Mesodermal cell (in vitro differentiated cells): ENCODE measurements at regions not wholly inside any gene's neighbourhood (a gene's known extent, or its start where the extent isn't known, plus 50 kb on each side); places are given as distances from the start of the nearest gene placed in this dataset.

Source experiments
- H3K27ac ChIP-seq: 2 replicates; pipeline ENCODE4 v1.7.0; 2013; ENCODE audit warnings: mild to moderate bottlenecking, low read depth, low read length, moderate library complexity; ENCODE audit not compliant: severe bottlenecking
- H3K36me3 ChIP-seq: 2 replicates; pipeline ENCODE4 v1.7.1; 2013; ENCODE audit warnings: mild to moderate bottlenecking, low read length, moderate library complexity; ENCODE audit not compliant: control insufficient read depth, insufficient read depth
- H3K4me1 ChIP-seq: one replicate; pipeline ENCODE4 v1.7.1; 2013; ENCODE audit warnings: mild to moderate bottlenecking, low read length; ENCODE audit not compliant: insufficient read depth, control insufficient read depth, poor library complexity, severe bottlenecking
- H3K4me3 ChIP-seq: 2 replicates; pipeline ENCODE4 v1.7.0; 2013; ENCODE audit warnings: low read length, control low read depth, mild to moderate bottlenecking; ENCODE audit not compliant: insufficient read depth, poor library complexity, severe bottlenecking; ENCODE audit errors: extremely low read depth
- H3K9me3 ChIP-seq: 2 replicates; pipeline ENCODE4 v1.7.1; 2013; ENCODE audit warnings: mild to moderate bottlenecking, low read length, moderate library complexity; ENCODE audit not compliant: control insufficient read depth
- WGBS, 2 experiments: methylation state at CpG; one replicate each; pipeline ENCODE4 v1.1.5; 2013; ENCODE audit warnings: missing lambda C conversion rate in 2 of 2; ENCODE audit not compliant: insufficient coverage in 2 of 2; 5-methylcytosine and 5-hydroxymethylcytosine counted together

DNA sequence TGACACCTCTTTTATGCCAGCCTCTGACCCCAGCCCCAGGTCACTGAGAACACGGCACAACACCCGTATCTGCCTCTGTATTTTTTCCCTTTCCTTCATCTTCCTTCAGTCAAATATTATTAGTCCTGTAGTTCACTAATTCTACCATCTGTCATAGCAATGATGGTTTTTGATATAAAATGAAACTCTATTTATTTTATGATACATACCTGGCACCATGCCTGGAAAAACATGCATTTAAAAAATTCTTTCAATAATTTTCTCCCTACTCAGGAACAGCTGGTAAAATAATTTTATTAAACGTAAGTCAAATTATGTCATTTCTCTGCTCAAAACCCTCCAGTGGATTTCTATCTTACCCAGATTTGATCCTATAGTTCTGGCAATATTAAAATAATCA, 224.7 kb downstream of the CDH7 start:
- no peaks in the 10 kb centered on the region for H3K36me3 ChIP-seq
- H3K4me1 ChIP-seq, result no peaks in the 10 kb centered on the region
- H3K4me3 ChIP-seq, result no peak overlapping the region
- H3K9me3 ChIP-seq, result no peaks in the 10 kb centered on the region
- no peak overlapping the region for H3K27ac ChIP-seq
- 100% methylated on average over 2 of the region's 3 CpGs; no CpG with 5 or more reads in 1 of the 2 experiments for WGBS, 2 experiments

DNA sequence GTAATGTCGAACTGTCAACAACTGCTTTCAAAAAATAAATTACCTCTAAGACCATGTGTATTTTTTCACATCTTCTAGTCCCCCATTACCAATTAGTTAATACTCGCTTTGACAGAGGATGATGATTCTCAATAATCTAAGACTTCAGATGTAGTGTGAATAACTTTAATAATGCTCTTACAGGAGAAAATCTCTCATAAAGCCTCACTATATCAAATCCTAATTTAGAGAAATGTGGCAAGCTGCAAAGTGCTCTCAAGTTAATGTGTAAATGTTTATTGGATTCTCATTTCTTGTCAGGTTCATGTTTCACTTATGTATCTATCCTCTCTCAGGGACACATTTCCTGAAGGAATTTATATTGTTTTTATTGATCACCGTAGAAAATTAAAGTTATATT, 223.9 kb downstream of the CDH7 start:
- no peak overlapping the region for H3K27ac ChIP-seq
- no peaks in the 10 kb centered on the region for H3K9me3 ChIP-seq
- no peaks in the 10 kb centered on the region for H3K36me3 ChIP-seq
- H3K4me1 ChIP-seq, result no peaks in the 10 kb centered on the region
- WGBS, 2 experiments, result 80% methylated on average over 1 of the region's 3 CpGs; no CpG with 5 or more reads in 1 of the 2 experiments
- H3K4me3 ChIP-seq, result no peak overlapping the region

DNA sequence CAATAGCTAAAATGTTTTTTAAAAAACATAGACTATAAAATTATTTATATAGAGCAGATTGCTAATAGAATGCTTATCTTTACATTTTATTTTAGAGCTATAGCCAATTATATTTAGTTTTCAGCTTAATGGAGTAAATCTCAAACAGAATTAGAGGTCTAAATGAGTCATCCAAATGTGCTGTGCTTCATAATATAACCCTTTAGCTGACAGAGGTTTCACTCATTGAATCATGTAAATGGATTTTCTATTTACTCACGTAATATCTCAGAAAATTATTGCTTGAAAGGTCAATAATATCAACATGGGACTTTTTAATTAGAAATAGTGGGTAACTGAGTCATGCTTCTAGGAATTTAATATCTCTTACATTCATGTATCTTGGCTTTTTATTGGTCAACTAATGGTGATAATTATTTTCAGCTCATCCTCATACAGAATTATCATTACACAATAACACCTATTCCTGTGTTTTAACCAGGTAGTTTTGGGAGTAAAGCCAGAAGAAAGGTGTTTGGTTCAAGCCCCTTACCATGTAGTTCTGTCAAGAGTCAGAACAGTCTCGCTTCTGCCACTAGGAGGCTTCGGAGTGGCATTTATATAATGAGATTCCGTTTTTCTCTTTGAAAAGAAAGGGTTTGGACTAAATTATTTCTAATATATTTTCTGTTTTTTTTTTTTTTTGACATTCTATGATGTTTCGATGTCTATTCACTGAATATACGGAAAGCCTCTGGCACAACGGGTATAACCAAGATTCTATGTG, 217.6 kb downstream of the CDH7 start:
- Histone ChIP-seq H3K27ac (no peak overlapping the region), H3K4me3 (no peak overlapping the region), H3K4me1 (no peaks in the 10 kb centered on the region), H3K36me3 (no peaks in the 10 kb centered on the region), H3K9me3 (no peaks in the 10 kb centered on the region)
- WGBS, 2 experiments, result 71% methylated on average over 2 of the region's 7 CpGs; no CpG with 5 or more reads in 1 of the 2 experiments

DNA sequence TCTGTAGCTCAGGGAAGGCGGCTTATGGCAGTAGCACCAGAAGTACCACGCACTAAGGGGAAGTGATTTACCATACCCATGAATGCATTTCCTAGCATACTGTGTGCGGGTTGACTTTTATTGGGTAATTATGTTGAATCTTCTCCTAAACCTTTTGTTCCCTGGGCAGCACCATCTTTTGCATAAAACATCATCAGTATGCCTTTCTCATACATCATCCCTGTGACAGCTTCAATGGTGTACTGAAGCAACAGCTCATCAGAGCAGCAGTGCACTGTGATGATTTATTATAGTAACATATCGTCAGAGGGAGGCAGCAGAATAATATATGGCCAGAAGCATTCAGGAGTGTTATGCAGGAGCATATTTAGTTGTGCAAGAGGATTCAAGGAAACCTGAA, 204.9 kb downstream of the CDH7 start:
- no peak overlapping the region for H3K4me3 ChIP-seq
- WGBS, 2 experiments, result 75% methylated on average over 3 of the region's 4 CpGs; no CpG with 5 or more reads in 1 of the 2 experiments
- H3K27ac ChIP-seq, result no peak overlapping the region
- no peaks in the 10 kb centered on the region for H3K36me3 ChIP-seq
- H3K4me1 ChIP-seq, result no peaks in the 10 kb centered on the region
- no peaks in the 10 kb centered on the region for H3K9me3 ChIP-seq

DNA sequence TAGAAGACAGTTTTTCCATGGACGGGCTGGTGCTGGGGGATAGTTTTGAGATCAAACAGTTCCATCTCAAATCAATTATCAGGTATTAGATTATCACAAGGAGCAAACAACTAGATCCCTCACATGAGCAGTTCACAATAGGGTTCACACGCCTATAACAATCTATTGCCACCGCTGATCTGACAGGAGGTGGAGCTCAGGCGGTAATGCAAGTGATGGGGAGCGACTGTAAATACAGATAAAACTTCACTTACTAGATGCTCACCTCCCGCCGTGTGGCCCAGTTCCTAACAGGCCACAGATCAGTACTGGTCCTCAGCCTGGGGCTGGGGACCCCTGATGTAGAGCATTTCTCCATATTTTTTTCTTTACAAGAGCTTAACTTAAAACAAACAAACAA, 203.6 kb downstream of the CDH7 start:
- no peak overlapping the region for H3K4me3 ChIP-seq
- no peaks in the 10 kb centered on the region for H3K4me1 ChIP-seq
- H3K9me3 ChIP-seq, result no peaks in the 10 kb centered on the region
- no peaks in the 10 kb centered on the region for H3K36me3 ChIP-seq
- 93 to 100% methylated on average over 2 of the region's 7 CpGs for WGBS, 2 experiments
- H3K27ac ChIP-seq, result no peak overlapping the region

DNA sequence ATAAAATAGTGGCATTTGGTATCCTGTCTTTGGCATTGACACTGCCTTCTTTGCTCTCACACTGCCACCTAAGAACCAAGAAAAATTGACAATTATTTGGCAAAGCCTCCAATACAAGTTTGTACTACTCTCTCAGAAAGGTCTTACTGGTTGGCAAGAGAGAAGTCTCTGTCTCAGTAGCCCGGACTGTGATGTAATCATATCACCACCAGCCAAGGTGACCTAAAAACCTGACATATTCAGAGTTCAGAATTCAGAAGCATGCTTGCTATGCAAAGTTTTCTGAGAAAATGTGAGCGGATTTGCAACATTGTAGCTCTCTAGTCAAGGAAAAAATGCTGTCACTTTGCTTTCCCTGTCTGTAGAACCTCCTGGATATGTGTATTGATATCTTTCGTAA, 196.0 kb downstream of the CDH7 start:
- no peaks in the 10 kb centered on the region for H3K9me3 ChIP-seq
- H3K27ac ChIP-seq, result no peak overlapping the region
- WGBS, 2 experiments, result 88 to 100% methylated on average over 1 of the region's 3 CpGs
- H3K4me1 ChIP-seq, result no peaks in the 10 kb centered on the region
- no peak overlapping the region for H3K4me3 ChIP-seq
- H3K36me3 ChIP-seq, result no peaks in the 10 kb centered on the region

DNA sequence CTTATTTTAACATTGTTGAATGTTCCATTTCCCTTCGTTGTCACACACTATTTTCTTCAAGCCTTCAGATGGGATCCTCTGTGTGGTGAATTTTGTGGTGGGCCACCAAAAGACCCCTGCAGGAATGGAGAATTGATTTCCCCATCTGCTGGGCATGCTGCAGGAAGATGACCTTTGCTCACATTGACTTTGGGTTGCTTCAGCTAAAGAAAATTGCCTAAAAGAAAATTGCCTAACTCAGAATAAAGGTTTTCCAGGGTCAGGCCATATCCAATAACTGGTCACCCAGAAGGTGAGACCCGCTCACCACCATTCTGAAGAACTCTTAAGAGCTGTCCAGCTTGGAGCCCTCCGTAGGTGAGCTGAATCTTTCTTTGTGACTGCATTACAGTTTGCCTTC, 192.5 kb downstream of the CDH7 start:
- Histone ChIP-seq H3K36me3 (no peaks in the 10 kb centered on the region), H3K9me3 (no peaks in the 10 kb centered on the region), H3K4me1 (no peaks in the 10 kb centered on the region), H3K4me3 (no peak overlapping the region), H3K27ac (no peak overlapping the region)
- 83 to 100% methylated on average over 2 of the region's 3 CpGs for WGBS, 2 experiments

DNA sequence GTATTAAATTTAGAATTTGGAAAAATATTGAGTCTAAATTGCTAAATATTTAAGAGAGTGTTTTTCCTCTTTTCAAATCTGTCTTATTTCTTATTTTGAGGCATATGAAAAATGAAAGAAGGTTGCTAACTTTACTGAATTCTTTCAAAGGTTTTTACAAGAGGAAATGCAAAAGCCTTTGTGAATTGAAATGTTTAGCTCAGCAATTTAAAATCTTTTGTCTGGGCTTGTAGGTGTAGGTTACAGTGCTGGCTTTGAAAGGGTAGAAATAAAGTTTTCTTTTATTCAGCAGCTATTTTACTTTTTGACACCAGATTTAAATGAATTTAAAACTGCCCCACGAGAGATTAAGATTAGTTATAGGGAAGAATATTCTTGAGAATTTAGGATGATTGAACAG, 192.0 kb downstream of the CDH7 start:
- no peaks in the 10 kb centered on the region for H3K9me3 ChIP-seq
- no peaks in the 10 kb centered on the region for H3K4me1 ChIP-seq
- H3K27ac ChIP-seq, result no peak overlapping the region
- no CpG with 5 or more reads among the region's 1 CpG for WGBS, 2 experiments
- H3K36me3 ChIP-seq, result no peaks in the 10 kb centered on the region
- H3K4me3 ChIP-seq, result no peak overlapping the region

DNA sequence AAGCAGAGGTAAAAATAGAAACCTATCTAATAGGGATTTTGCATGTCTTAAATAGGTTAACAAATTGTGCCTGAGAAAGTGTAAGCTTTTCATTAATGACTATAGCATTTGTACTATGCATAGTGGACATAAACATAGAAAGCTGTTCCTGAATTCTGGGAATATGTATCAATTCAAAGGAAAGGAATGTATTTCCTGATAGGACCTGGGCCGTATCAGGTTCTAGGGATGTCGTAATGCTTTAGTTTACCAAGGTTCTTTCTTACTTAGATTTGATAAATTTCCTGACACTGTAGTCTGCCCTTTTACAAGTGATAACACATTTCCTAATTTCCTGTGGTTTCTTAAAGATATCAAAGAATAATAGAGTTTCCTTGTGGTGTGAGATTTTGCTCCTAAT, 191.3 kb downstream of the CDH7 start:
- Histone ChIP-seq H3K4me3 (no peak overlapping the region), H3K9me3 (no peaks in the 10 kb centered on the region), H3K27ac (no peak overlapping the region), H3K36me3 (no peaks in the 10 kb centered on the region), H3K4me1 (no peaks in the 10 kb centered on the region)
- 95 to 100% methylated on average over 1 to 2 of the region's 2 CpGs for WGBS, 2 experiments

DNA sequence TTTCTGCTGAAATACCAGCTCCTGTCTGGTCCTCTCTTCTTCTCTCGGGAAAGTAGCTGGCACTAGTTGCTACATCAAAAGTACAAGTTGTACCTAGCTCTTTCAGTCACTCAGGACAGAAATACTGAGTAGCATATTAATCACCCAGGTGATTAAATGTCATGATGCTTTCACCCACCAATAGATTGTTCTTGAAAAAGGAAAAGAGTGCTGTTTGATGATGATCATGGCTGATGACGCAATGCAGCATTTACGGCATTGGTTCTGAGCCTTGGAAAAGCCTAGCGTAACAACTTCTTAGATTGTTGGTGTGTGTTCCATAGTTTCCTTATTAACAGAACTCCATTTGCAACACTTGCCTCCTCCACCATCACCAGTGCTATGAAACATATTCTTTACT, 190.7 kb downstream of the CDH7 start:
- Histone ChIP-seq H3K9me3 (no peaks in the 10 kb centered on the region), H3K4me1 (no peaks in the 10 kb centered on the region), H3K36me3 (no peaks in the 10 kb centered on the region), H3K4me3 (no peak overlapping the region), H3K27ac (no peak overlapping the region)
- 100% methylated on average over 1 of the region's 4 CpGs; no CpG with 5 or more reads in 1 of the 2 experiments for WGBS, 2 experiments
